Stomach (tissue), 8 donors: ENCODE measurements at regions not wholly inside any gene's neighbourhood (a gene's known extent, or its start where the extent isn't known, plus 50 kb on each side); places are given as distances from the start of the nearest gene placed in this dataset.

ENCODE experiments used
- DNase-seq, 2 donors: peaks; one replicate each; pipeline versions ENCODE4 v3.0.0 to v3.0.0-alpha.2; 2013 to 2019
- H3K27ac ChIP-seq, 5 donors: fragments of 200-600 bp in 4 of 5; sonication (generic) in 4 of 5; one replicate each; pipeline ENCODE4 v1.5.1; 2013 to 2019; ENCODE audit warnings: mild to moderate bottlenecking in 1 of 5, moderate library complexity in 1 of 5
- H3K27me3 ChIP-seq, 3 donors: fragments of 200-600 bp; sonication (generic); one replicate each; pipeline ENCODE4 v1.5.1; 2017 to 2019; ENCODE audit warnings: mixed run types in 1 of 3
- H3K36me3 ChIP-seq, 4 donors: fragments of 200-600 bp; sonication (generic); 1 replicate in 3 of 4; 2 replicates in 1 of 4; pipeline ENCODE4 v1.5.1; 2016 to 2019
- H3K4me1 ChIP-seq, 4 donors: fragments of 200-600 bp; sonication (generic); one replicate each; pipeline ENCODE4 v1.5.1; 2016 to 2019
- H3K4me3 ChIP-seq, 4 donors: fragments of 200-600 bp; sonication (generic) in 3 of 4; one replicate each; pipeline ENCODE4 v1.5.1; 2016 to 2019; ENCODE audit warnings: mild to moderate bottlenecking in 1 of 4
- H3K9me3 ChIP-seq, 4 donors: fragments of 200-600 bp; sonication (generic); one replicate each; pipeline ENCODE4 v1.5.1; 2016 to 2019
- EP300 ChIP-seq: sonication (generic); formaldehyde crosslinking; IDR thresholded peaks from one replicate; pipeline ENCODE4 v1.6.1; 2017; ENCODE audit warnings: antibody characterized with exemption
- POLR2A ChIP-seq, 4 donors: fragments of 450-650 bp; IDR thresholded peaks; one replicate each; pipeline ENCODE4 v1.6.1; 2016; ENCODE audit warnings: antibody characterized with exemption in 4 of 4, control low read depth in 2 of 4, mild to moderate bottlenecking in 1 of 4, moderate library complexity in 1 of 4
- POLR2AphosphoS5 ChIP-seq, 3 donors: sonication (generic); formaldehyde crosslinking; IDR thresholded peaks; one replicate each; pipeline ENCODE4 v1.6.1; 2016; ENCODE audit warnings: antibody characterized with exemption in 3 of 3
- WGBS, 5 donors: extraction: QIAGEN DNeasy Blood & Tissue Kit in 3 of 5; methylation state at CpG; one replicate each; pipeline versions ENCODE4 v1.1.5 to v1.1.7; 2013 to 2018; 5-methylcytosine and 5-hydroxymethylcytosine counted together
- intact Hi-C: fragments of 100-400 bp; cut with DNase I; formaldehyde crosslinking; loops from one replicate; pipeline ENCODE4 v1.15.1; 2023; ENCODE audit warnings: low total_unique reads
- TF ChIP-seq, protein P1 (sequence below), 7 experiments: fragments of 450-650 bp in 4 of 7; fragments of 200-600 bp in 3 of 7; sonication (generic) in 3 of 7; IDR thresholded peaks; one replicate each; pipeline ENCODE4 v1.5.1; 2016 to 2019; ENCODE audit warnings: antibody characterized with exemption in 7 of 7, control low read depth in 2 of 7, mild to moderate bottlenecking in 1 of 7
- donor health status: healthy with polysubstance abuse.
- donor health status: Bipolar disorder and iron deficiency.
- donor health status: healthy.

DNA sequence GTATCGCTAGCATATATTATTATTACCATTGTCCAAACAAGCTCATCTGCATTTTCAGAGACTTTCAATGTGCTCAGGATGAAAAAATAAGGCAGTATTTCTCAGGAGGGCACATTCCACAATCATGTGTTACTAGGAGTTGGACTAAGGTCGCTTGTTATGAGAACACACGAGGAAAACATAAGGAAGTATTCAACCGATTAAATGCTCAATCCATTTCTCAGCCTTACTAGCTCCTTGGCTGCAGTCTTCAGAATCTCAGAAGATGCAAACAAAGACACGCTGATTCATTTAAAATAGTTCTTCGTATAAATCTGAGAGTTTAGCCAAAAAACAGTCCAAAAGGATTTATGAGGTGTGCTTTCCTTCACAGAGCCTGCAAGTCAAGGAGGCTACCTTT is 82.0 kb upstream of the JAK1 start:
- peak in 1 of 2 donors; percentile 33 for DNase-seq
- intact Hi-C loops = no loop called here
- Histone ChIP-seq H3K36me3 (peaks cover 0 to 11% (median 9%) of the 10 kb centered on the region in 4 donors), H3K27me3 (no peaks in the 10 kb centered on the region), H3K27ac (no peak overlapping the region), H3K9me3 (no peaks in the 10 kb centered on the region), H3K4me1 (peaks cover 7 to 30% (median 17%) of the 10 kb centered on the region in 4 donors), H3K4me3 (no peak overlapping the region)
- 48 to 66% (median 62%) methylated on average over 6 of the region's 6 CpGs for whole genome bisulfite sequencing, 5 donors
- TF ChIP-seq POLR2AphosphoS5 (IDR thresholded peaks at IDR 0.05) (no peak), EP300 (no peak), POLR2A (IDR thresholded peaks at IDR 0.05) (no peak)
- TF ChIP-seq, protein P1, sequence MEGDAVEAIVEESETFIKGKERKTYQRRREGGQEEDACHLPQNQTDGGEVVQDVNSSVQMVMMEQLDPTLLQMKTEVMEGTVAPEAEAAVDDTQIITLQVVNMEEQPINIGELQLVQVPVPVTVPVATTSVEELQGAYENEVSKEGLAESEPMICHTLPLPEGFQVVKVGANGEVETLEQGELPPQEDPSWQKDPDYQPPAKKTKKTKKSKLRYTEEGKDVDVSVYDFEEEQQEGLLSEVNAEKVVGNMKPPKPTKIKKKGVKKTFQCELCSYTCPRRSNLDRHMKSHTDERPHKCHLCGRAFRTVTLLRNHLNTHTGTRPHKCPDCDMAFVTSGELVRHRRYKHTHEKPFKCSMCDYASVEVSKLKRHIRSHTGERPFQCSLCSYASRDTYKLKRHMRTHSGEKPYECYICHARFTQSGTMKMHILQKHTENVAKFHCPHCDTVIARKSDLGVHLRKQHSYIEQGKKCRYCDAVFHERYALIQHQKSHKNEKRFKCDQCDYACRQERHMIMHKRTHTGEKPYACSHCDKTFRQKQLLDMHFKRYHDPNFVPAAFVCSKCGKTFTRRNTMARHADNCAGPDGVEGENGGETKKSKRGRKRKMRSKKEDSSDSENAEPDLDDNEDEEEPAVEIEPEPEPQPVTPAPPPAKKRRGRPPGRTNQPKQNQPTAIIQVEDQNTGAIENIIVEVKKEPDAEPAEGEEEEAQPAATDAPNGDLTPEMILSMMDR (IDR thresholded peaks at IDR 0.05) = no peak

- Histone ChIP-seq H3K27ac (no peak overlapping the region), H3K27me3 (no peaks in the 10 kb centered on the region), H3K4me3 (no peak overlapping the region), H3K9me3 (no peaks in the 10 kb centered on the region), H3K4me1 (peaks cover 7 to 35% (median 17%) of the 10 kb centered on the region in 4 donors), H3K36me3 (peaks cover 0 to 24% (median 14%) of the 10 kb centered on the region in 4 donors)
- no peak for TF ChIP-seq EP300
- TF ChIP-seq, protein P1 (IDR thresholded peaks at IDR 0.05) = no peak
- TF ChIP-seq POLR2AphosphoS5 (IDR thresholded peaks at IDR 0.05) = no peak
- TF ChIP-seq POLR2A (IDR thresholded peaks at IDR 0.05) = no peak
- intact Hi-C loops = no loop called here
- WGBS, 5 donors = 86 to 92% (median 91%) methylated on average over 5 of the region's 5 CpGs
- DNase-seq = no peak
These were observed 83.8 kb upstream of the JAK1 start for GRCh38 chr1:65049941-65050713.

DNA sequence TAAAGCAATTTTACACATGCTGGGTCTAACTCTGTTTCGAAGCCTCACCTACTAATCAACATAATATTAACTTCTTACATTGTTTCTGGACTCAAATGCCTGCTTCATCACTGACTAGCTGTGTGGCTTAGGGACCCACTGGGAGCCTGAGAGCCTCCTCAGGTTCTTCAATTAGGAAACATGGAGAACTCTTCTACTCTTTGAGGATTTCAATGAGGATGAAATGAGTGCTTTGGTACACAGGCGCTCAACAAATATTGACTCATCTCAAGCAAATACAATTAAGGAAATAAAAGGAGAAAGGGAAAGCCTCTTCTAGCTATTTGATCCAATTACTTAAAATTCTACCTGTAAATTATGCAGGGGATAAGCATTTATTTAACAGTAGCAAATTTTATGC is 84.4 kb upstream of the JAK1 start:
- TF ChIP-seq, protein P1 (IDR thresholded peaks at IDR 0.05) = no peak
- TF ChIP-seq POLR2A (IDR thresholded peaks at IDR 0.05) = no peak
- no peak for TF ChIP-seq EP300
- no peak for TF ChIP-seq POLR2AphosphoS5 (IDR thresholded peaks at IDR 0.05)
- H3K36me3 ChIP-seq = peaks cover 0 to 30% (median 20%) of the 10 kb centered on the region in 4 donors
- H3K27me3 ChIP-seq = no peaks in the 10 kb centered on the region
- H3K4me1 ChIP-seq = peaks cover 9 to 41% (median 21%) of the 10 kb centered on the region in 4 donors
- 71 to 85% (median 84%) methylated on average over 2 of the region's 2 CpGs for WGBS, 5 donors
- H3K27ac ChIP-seq = no peak overlapping the region
- no peak overlapping the region for H3K4me3 ChIP-seq
- no peaks in the 10 kb centered on the region for H3K9me3 ChIP-seq
- DNase-seq = no peak
- intact Hi-C loops = no loop called here

DNA sequence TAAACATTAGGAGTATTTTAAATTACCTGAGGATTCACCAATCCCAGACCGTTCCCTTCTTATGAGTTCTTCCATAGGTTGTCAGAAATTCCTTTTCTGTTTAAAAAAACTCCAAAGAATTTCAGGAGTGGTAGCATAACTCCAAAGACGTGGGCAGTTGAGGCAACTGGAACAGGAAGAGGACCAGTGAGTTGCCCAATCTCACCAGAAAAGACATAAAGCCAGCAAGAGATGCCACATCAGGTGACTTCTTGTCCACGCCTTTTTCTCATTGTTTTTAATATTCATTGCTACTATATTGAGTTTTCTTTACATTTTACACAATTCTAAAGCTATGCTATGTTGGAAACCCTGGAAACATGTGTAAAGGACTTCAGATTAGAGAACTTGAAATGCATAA is 88.1 kb upstream of the JAK1 start:
- 86 to 96% (median 91%) methylated on average over 3 of the region's 3 CpGs for WGBS, 5 donors
- Histone ChIP-seq H3K4me1 (peaks cover 9 to 62% (median 34%) of the 10 kb centered on the region in 4 donors), H3K27me3 (no peaks in the 10 kb centered on the region), H3K36me3 (peaks cover 8 to 60% (median 48%) of the 10 kb centered on the region in 4 donors), H3K27ac (no peak overlapping the region), H3K4me3 (no peak overlapping the region), H3K9me3 (no peaks in the 10 kb centered on the region)
- TF ChIP-seq EP300 = no peak
- TF ChIP-seq, protein P1 (IDR thresholded peaks at IDR 0.05) = no peak
- TF ChIP-seq POLR2AphosphoS5 (IDR thresholded peaks at IDR 0.05) = no peak
- no peak for TF ChIP-seq POLR2A (IDR thresholded peaks at IDR 0.05)
- DNase-seq = no peak
- intact Hi-C loops = no loop called here
